Neural cell (in vitro differentiated cells): ENCODE measurements at regions not wholly inside any gene's neighbourhood (a gene's known extent, or its start where the extent isn't known, plus 50 kb on each side); places are given as distances from the start of the nearest gene placed in this dataset.

Source experiments
- H2AFZ ChIP-seq: fragments of 200-600, 300-800 bp; sonication (generic), shearing (Covaris generic); 2 replicates; pipeline ENCODE4 v1.6.0; 2014; ENCODE audit warnings: low read depth, mild to moderate bottlenecking, antibody characterized with exemption, low read length, moderate library complexity
- H3F3A ChIP-seq: fragments of 200-600 bp; shearing (Covaris generic); 2 replicates; pipeline ENCODE4 v1.6.1; 2016; ENCODE audit warnings: mild to moderate bottlenecking, moderate library complexity, mixed read lengths, antibody characterized with exemption, low read length; ENCODE audit not compliant: insufficient read depth, poor library complexity, severe bottlenecking
- H3K27ac ChIP-seq: fragments of 200-600, 300-800 bp; sonication (generic), shearing (Covaris generic); 2 replicates; pipeline ENCODE4 v1.5.1; 2014; ENCODE audit warnings: mild to moderate bottlenecking, low read length, moderate library complexity
- H3K27me3 ChIP-seq: fragments of 300-800, 200-600 bp; sonication (generic), shearing (Covaris generic); 2 replicates; pipeline ENCODE4 v1.6.0; 2014; ENCODE audit warnings: mild to moderate bottlenecking, low read depth, low read length, moderate library complexity; ENCODE audit not compliant: insufficient read depth
- H3K36me3 ChIP-seq: fragments of 300-800, 200-600 bp; sonication (generic), shearing (Covaris generic); 2 replicates; pipeline ENCODE4 v1.5.1; 2014; ENCODE audit warnings: mild to moderate bottlenecking, antibody characterized with exemption, low read length, moderate library complexity; ENCODE audit not compliant: insufficient read depth
- H3K4me2 ChIP-seq: fragments of 300-800, 200-600 bp; sonication (generic), shearing (Covaris generic); 2 replicates; pipeline ENCODE4 v1.6.0; 2014; ENCODE audit warnings: mild to moderate bottlenecking, low read length
- H3K4me3 ChIP-seq: fragments of 300-800, 200-600 bp; sonication (generic), shearing (Covaris generic); 2 replicates; pipeline ENCODE4 v1.5.1; 2014; ENCODE audit warnings: mild to moderate bottlenecking, low read length, moderate library complexity
- H3K79me2 ChIP-seq: fragments of 200-600 bp; shearing (Covaris generic); replicated peaks from 2 replicates; pipeline ENCODE4 v1.6.0; 2014; ENCODE audit warnings: mild to moderate bottlenecking, low read length, moderate library complexity; ENCODE audit not compliant: insufficient read depth
- H3K9ac ChIP-seq: fragments of 300-800, 200-600 bp; sonication (generic), shearing (Covaris generic); 2 replicates; pipeline ENCODE4 v1.6.1; 2016; ENCODE audit warnings: mild to moderate bottlenecking, low read length, mixed read lengths
- H3K9me2 ChIP-seq: fragments of 200-600 bp; shearing (Covaris generic); 2 replicates; pipeline ENCODE4 v1.6.1; 2016; ENCODE audit warnings: mild to moderate bottlenecking, low read length, mixed read lengths; ENCODE audit not compliant: insufficient read depth
- H3K9me3 ChIP-seq: fragments of 200-600, 300-800 bp; sonication (generic), shearing (Covaris generic); 2 replicates; pipeline ENCODE4 v1.6.1; 2016; ENCODE audit warnings: mild to moderate bottlenecking, mixed run types, low read length, moderate library complexity, mixed read lengths
- H4K20me1 ChIP-seq: fragments of 200-600 bp; shearing (Covaris generic); 2 replicates; pipeline ENCODE4 v1.6.1; 2016; ENCODE audit warnings: mild to moderate bottlenecking, mixed run types; ENCODE audit not compliant: insufficient read depth
- EP300 ChIP-seq: fragments of 450-650 bp; conservative IDR thresholded peaks from 2 replicates; pipeline ENCODE4 v1.6.1; 2014; ENCODE audit warnings: antibody characterized with exemption, mild to moderate bottlenecking, moderate library complexity; ENCODE audit not compliant: poor library complexity, severe bottlenecking
- EZH2 ChIP-seq: fragments of 200-600, 300-800 bp; shearing (Covaris generic), sonication (generic); IDR thresholded peaks from 2 replicates; pipeline ENCODE4 v1.6.1; 2014; ENCODE audit warnings: antibody characterized with exemption, low read length, borderline replicate concordance, mild to moderate bottlenecking; ENCODE audit not compliant: insufficient read depth, poor library complexity, severe bottlenecking
- MXI1 ChIP-seq: fragments of 450-650 bp; conservative IDR thresholded peaks from 2 replicates; pipeline ENCODE4 v1.6.1; 2014; ENCODE audit warnings: antibody characterized with exemption, mild to moderate bottlenecking; ENCODE audit not compliant: poor library complexity, severe bottlenecking
- POLR2AphosphoS5 ChIP-seq: IDR thresholded peaks from 2 replicates; pipeline ENCODE4 v1.6.1; 2012
- RAD21 ChIP-seq: fragments of 450-650 bp; conservative IDR thresholded peaks from 2 replicates; pipeline ENCODE4 v1.6.1; 2014; ENCODE audit warnings: antibody characterized with exemption, mild to moderate bottlenecking, moderate library complexity
- SMC3 ChIP-seq: fragments of 450-650 bp; conservative IDR thresholded peaks from 2 replicates; pipeline ENCODE4 v1.6.1; 2014; ENCODE audit warnings: antibody characterized with exemption, mild to moderate bottlenecking, moderate library complexity; ENCODE audit not compliant: poor library complexity
- TAF1 ChIP-seq: IDR thresholded peaks from 2 replicates; pipeline ENCODE4 v1.6.1; 2012; ENCODE audit warnings: low read depth
- TF ChIP-seq, protein P1 (sequence below): fragments of 450-650 bp; IDR thresholded peaks from 2 replicates; pipeline ENCODE4 v1.5.1; 2014; ENCODE audit warnings: antibody characterized with exemption, mild to moderate bottlenecking, moderate library complexity; ENCODE audit not compliant: poor library complexity, severe bottlenecking
- TF ChIP-seq, protein P2 (sequence below): IDR thresholded peaks from 2 replicates; pipeline ENCODE4 v1.6.1; 2012; ENCODE audit warnings: borderline replicate concordance

DNA sequence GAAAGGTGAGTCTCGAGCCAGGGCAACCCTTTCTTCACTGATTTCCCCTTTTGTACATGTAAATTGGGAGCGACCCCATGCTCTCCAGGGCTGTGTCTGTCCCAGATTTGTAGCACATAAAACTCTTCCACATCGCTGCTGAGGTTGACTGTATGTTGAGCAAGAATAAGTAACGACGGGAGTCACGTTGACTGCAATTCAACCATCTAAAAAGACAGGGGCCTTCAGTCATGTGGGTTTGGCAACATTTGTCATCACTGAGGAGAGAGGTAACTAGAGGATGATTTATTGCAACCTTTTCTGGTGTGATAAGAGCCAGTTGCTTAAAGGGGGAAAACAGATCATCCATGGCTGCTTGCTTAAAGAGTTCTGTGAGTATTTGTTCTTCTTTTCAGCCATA lies 159.4 kb upstream of the SULF2 start:
- H3K79me2 ChIP-seq, result no peaks in the 10 kb centered on the region
- no peak overlapping the region for H2AFZ ChIP-seq
- no peaks in the 10 kb centered on the region for H3K9me3 ChIP-seq
- H3K27me3 ChIP-seq, result no peaks in the 10 kb centered on the region
- TF ChIP-seq TAF1, result no peak
- TF ChIP-seq, protein P1, sequence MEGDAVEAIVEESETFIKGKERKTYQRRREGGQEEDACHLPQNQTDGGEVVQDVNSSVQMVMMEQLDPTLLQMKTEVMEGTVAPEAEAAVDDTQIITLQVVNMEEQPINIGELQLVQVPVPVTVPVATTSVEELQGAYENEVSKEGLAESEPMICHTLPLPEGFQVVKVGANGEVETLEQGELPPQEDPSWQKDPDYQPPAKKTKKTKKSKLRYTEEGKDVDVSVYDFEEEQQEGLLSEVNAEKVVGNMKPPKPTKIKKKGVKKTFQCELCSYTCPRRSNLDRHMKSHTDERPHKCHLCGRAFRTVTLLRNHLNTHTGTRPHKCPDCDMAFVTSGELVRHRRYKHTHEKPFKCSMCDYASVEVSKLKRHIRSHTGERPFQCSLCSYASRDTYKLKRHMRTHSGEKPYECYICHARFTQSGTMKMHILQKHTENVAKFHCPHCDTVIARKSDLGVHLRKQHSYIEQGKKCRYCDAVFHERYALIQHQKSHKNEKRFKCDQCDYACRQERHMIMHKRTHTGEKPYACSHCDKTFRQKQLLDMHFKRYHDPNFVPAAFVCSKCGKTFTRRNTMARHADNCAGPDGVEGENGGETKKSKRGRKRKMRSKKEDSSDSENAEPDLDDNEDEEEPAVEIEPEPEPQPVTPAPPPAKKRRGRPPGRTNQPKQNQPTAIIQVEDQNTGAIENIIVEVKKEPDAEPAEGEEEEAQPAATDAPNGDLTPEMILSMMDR, result no peak
- TF ChIP-seq SMC3, result no peak
- TF ChIP-seq, protein P2, sequence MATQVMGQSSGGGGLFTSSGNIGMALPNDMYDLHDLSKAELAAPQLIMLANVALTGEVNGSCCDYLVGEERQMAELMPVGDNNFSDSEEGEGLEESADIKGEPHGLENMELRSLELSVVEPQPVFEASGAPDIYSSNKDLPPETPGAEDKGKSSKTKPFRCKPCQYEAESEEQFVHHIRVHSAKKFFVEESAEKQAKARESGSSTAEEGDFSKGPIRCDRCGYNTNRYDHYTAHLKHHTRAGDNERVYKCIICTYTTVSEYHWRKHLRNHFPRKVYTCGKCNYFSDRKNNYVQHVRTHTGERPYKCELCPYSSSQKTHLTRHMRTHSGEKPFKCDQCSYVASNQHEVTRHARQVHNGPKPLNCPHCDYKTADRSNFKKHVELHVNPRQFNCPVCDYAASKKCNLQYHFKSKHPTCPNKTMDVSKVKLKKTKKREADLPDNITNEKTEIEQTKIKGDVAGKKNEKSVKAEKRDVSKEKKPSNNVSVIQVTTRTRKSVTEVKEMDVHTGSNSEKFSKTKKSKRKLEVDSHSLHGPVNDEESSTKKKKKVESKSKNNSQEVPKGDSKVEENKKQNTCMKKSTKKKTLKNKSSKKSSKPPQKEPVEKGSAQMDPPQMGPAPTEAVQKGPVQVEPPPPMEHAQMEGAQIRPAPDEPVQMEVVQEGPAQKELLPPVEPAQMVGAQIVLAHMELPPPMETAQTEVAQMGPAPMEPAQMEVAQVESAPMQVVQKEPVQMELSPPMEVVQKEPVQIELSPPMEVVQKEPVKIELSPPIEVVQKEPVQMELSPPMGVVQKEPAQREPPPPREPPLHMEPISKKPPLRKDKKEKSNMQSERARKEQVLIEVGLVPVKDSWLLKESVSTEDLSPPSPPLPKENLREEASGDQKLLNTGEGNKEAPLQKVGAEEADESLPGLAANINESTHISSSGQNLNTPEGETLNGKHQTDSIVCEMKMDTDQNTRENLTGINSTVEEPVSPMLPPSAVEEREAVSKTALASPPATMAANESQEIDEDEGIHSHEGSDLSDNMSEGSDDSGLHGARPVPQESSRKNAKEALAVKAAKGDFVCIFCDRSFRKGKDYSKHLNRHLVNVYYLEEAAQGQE, result no peak
- TF ChIP-seq EZH2, result no peak
- no peak for TF ChIP-seq MXI1
- TF ChIP-seq RAD21, result no peak
- TF ChIP-seq POLR2AphosphoS5, result no peak
- no peak for TF ChIP-seq EP300
- H3K9me2 ChIP-seq, result no peaks in the 10 kb centered on the region
- no peak overlapping the region for H3K27ac ChIP-seq
- H4K20me1 ChIP-seq, result no peaks in the 10 kb centered on the region
- no peak overlapping the region for H3K4me3 ChIP-seq
- no peak overlapping the region for H3K4me2 ChIP-seq
- H3K9ac ChIP-seq, result no peak overlapping the region
- H3F3A ChIP-seq, result no peaks in the 10 kb centered on the region
- H3K36me3 ChIP-seq, result no peaks in the 10 kb centered on the region

DNA sequence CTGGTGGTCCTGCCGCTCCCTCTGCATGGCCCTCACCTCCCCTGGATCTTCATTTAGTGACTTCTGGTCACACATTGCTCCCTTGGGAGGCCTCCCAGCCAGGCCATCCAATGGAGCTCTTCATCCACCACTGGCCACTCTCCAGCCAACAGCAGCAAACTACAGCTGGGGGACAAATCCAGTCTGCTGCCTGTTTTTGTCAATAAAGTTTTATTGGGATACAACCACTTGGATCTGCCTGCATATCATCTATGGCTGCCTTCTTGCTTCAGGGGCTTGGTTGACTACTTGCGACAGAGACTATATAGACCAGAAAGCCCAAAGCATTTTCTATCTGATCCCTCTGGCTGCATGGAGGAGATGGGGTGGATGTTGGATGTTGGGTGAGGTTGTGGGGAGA lies 156.6 kb upstream of the SULF2 start:
- no peak overlapping the region for H3K9ac ChIP-seq
- TF ChIP-seq EP300, result no peak
- TF ChIP-seq POLR2AphosphoS5, result no peak
- TF ChIP-seq RAD21, result no peak
- no peak for TF ChIP-seq TAF1
- TF ChIP-seq, protein P2, result no peak
- TF ChIP-seq EZH2, result no peak
- TF ChIP-seq SMC3, result no peak
- TF ChIP-seq MXI1, result no peak
- TF ChIP-seq, protein P1, result no peak
- no peaks in the 10 kb centered on the region for H3K9me3 ChIP-seq
- no peak overlapping the region for H2AFZ ChIP-seq
- H3K4me2 ChIP-seq, result no peak overlapping the region
- no peaks in the 10 kb centered on the region for H4K20me1 ChIP-seq
- no peaks in the 10 kb centered on the region for H3F3A ChIP-seq
- no peak overlapping the region for H3K27ac ChIP-seq
- no peaks in the 10 kb centered on the region for H3K9me2 ChIP-seq
- H3K4me3 ChIP-seq, result no peak overlapping the region
- H3K27me3 ChIP-seq, result no peaks in the 10 kb centered on the region
- H3K36me3 ChIP-seq, result no peaks in the 10 kb centered on the region
- no peaks in the 10 kb centered on the region for H3K79me2 ChIP-seq
